ENCODE measurements at regions not wholly inside any gene's neighbourhood (a gene's known extent, or its start where the extent isn't known, plus 50 kb on each side); places are given as distances from the start of the nearest gene placed in this dataset.

DNA sequence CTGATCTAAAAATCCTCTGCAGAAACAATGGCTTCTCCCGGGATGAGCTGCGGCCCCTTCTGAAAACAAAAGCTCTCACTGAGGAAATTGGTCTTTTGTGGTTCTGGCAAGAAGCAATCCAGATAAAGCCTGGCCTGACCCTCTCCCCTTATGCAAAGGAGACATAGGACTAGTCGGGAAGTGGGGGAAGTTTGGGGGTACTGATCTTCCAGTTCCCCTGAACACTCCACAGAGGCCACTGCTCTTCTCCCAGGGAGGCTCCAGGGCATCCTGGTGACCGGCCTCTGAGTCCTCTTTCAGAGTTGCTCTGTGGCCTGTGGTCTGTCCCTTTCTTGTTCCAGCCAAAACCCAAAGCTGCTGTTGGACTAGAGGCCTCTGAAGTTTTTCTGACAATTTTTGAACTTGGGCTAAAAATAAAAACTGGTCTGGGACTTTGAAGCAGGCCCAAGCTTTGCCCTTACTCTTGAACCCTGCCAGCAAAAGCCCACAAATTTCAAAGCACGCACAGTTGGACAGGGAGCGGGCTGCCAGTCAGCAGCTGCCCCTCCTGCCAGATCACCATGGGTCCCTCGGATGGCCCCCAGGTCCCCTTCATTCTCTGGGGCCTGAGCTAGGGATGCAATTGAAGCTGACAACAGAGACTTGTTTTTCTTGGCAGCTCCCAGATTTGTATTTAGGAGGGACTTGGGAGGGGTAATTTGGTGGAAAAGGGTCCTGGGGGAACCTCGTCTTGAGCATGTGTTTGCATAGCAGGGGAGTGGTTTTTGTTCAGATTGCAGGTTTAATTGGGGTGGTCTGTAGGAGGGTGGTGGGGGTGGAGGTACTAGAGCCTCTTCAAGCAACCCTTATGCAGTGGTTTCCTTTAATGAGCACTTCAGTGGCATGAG lies 381.6 kb upstream of the CADM1 start:
- H3K4me3 ChIP-seq (ENCODE audit: low read depth, low read length), result no peak overlapping the region
- TF ChIP-seq, protein P1, sequence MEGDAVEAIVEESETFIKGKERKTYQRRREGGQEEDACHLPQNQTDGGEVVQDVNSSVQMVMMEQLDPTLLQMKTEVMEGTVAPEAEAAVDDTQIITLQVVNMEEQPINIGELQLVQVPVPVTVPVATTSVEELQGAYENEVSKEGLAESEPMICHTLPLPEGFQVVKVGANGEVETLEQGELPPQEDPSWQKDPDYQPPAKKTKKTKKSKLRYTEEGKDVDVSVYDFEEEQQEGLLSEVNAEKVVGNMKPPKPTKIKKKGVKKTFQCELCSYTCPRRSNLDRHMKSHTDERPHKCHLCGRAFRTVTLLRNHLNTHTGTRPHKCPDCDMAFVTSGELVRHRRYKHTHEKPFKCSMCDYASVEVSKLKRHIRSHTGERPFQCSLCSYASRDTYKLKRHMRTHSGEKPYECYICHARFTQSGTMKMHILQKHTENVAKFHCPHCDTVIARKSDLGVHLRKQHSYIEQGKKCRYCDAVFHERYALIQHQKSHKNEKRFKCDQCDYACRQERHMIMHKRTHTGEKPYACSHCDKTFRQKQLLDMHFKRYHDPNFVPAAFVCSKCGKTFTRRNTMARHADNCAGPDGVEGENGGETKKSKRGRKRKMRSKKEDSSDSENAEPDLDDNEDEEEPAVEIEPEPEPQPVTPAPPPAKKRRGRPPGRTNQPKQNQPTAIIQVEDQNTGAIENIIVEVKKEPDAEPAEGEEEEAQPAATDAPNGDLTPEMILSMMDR (IDR thresholded peaks at IDR 0.05; ENCODE audit: low read depth, low read length), result no peak

DNA sequence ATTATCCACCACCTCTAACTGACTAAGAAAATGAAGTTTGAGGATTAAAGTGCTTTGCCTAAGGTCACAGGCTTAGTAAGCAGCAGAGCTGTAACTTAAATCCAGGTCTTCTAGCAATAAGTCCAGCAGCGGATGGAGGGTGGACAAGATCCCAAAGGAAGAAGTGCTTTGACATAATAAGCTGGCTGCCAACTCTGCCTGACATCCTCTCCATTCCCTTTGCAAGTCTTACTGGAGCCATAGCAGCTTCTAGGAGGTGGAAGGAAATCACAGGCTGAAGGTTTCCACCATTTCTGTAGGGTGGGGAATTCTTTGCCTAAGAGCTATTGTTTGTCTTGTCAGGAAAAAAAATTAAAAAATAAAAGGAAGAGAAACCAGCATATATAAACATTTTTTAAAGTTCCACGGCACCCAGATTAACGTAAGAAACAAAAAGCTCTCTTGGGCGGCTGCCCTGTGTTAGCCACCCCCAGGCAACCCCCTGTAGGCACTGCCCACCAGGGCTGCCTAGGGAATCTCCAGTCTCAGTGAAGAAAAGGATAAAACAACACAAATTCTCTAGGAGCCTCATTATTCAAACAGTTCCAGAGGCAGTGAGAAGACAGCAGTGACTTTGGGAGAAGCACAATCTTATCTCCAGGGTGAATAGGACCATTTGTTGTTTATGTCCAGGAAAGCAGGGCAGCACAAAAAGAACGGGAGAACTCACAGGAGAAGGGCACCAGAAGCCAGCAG lies 380.8 kb upstream of the CADM1 start:
- no peak overlapping the region for H3K4me3 ChIP-seq (ENCODE audit: low read depth, low read length)
- TF ChIP-seq, protein P1 (IDR thresholded peaks at IDR 0.05; ENCODE audit: low read depth, low read length), result no peak

DNA sequence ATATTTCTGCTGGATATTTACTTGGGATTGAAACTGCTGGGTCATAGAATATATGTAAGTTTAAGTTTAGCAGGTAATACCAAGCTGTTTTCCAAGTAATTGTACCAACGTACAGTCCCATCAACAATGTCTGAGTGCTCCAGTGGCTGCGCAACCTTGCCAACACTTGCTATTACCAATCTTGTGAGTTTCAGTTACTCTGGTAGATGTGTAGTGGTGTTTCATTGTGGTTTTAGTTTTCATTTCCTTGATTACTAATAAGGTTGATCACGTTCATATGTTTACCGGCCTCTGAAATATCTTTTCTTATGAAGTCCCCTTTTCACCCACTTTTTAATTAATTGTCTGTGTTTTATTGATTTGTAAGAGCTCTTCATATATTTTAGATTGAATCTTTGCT lies 370.6 kb upstream of the CADM1 start:
- no peak overlapping the region for H3K4me3 ChIP-seq (ENCODE audit: low read depth, low read length)
- TF ChIP-seq, protein P1 (IDR thresholded peaks at IDR 0.05; ENCODE audit: low read depth, low read length), result no peak

DNA sequence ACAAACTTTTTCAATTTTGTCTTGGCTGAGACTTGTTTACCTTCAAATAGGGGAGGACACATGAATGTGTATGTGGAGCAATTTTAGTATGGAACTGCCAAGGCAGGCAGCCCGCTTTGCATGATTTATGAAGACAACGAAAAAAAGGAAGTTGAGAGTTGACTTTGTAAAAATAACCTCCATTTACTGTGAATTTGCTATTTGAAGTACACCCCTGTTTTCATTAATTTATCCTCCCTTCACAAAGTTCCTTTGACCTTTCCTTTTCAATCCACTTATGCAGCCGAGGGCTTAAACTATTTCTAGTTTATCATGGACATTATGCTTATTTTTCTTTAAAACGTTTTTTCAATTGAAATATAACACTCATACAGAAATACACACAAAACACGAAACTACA lies 369.6 kb upstream of the CADM1 start:
- TF ChIP-seq, protein P1 (IDR thresholded peaks at IDR 0.05; ENCODE audit: low read depth, low read length), result no peak
- H3K4me3 ChIP-seq (ENCODE audit: low read depth, low read length), result no peak overlapping the region

DNA sequence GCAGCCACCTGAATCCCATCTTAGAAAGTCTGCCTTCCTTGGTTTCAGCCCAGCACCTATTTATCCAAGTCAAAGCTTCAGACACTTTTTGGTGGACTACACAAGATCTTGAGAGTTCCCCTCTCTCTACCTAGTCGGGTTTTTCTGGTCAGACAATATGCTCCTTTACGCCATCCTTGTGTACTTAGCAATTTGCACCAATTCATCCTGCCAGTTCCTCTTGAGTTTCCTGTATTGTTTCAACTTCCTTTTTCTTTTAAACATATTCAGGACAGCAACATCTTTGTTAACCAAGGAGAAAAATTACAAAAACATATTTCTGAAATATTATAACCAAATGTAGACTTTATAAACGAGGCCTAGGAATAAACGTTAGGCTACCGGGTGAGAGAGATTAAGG lies 368.2 kb upstream of the CADM1 start:
- no peak overlapping the region for H3K4me3 ChIP-seq (ENCODE audit: low read depth, low read length)
- TF ChIP-seq, protein P1 (IDR thresholded peaks at IDR 0.05; ENCODE audit: low read depth, low read length), result no peak

DNA sequence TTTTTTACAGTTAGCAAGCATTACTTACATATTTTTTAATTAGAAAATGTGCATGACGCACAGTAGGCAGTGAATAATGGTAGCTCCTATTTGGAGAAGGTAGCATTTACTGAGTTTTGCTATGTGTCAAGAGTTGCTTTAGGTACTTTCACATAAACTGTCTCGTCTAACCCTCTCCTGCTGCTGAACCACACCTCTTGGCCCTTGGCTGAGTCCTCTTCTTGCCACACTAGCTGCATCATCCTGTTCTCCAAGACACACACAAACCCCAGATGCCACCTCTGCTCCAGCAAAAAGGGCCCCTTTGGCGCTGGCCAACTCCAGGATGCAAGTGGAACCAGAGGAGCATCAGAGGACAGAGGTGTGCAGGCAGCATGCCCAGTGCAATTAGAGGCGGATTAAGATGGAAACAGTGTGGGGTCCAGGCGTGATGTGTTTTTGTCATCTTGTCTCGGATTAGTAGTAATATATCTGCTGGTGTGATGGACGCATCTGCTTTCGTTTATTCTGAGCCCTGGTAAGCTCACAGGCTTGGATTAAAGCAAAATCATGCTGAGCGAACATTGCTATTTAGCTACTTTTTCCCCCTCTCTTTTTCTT lies 367.0 kb upstream of the CADM1 start:
- TF ChIP-seq, protein P1 (IDR thresholded peaks at IDR 0.05; ENCODE audit: low read depth, low read length), result no peak
- H3K4me3 ChIP-seq (ENCODE audit: low read depth, low read length), result no peak overlapping the region
